H1 (cell line): ENCODE measurements at regions not wholly inside any gene's neighbourhood (a gene's known extent, or its start where the extent isn't known, plus 50 kb on each side); places are given as distances from the start of the nearest gene placed in this dataset.

Source experiments
- CTCF ChIA-PET: fragments of 300-600 bp; sonication (Branson Sonifier 250); formaldehyde crosslinking; loops from one replicate; lab custom pipeline; 2021; ENCODE audit not compliant: partially characterized antibody; lab: Charles Lee
- POLR2A ChIA-PET: fragments of 300-600 bp; sonication (Branson Sonifier 250); formaldehyde crosslinking; loops from one replicate; lab custom pipeline; 2021; ENCODE audit warnings: inconsistent platforms; ENCODE audit not compliant: partially characterized antibody; lab: Charles Lee
- DNase-seq, 2 experiments: peaks; one replicate each; pipeline versions ENCODE4 v3.0.0 to v3.0.0-alpha.2; 2010 to 2022; ENCODE audit warnings: low spot score in 2 of 2, low read depth in 1 of 2, mixed read lengths in 1 of 2
- FAIRE-seq: peaks from 2 replicates; lab custom pipeline; 2011; peaks lifted over from hg19 to GRCh38; lab: Jason Lieb, UNC
- H2AFZ ChIP-seq: 2 replicates; pipeline ENCODE4 v1.8.1; 2012; ENCODE audit warnings: low read length, inconsistent platforms
- H2AK5ac ChIP-seq: 2 replicates; pipeline ENCODE4 v1.6.1; 2013; ENCODE audit warnings: low read depth, low read length
- H2BK120ac ChIP-seq: replicated peaks from 2 replicates; pipeline ENCODE3; 2013; ENCODE audit warnings: low read depth, low read length, inconsistent platforms
- H2BK12ac ChIP-seq: 2 replicates; pipeline ENCODE4 v1.6.1; 2013; ENCODE audit warnings: low read depth, low read length
- H2BK15ac ChIP-seq: 2 replicates; pipeline ENCODE4 v1.6.1; 2013; ENCODE audit warnings: low read length
- H2BK20ac ChIP-seq: 2 replicates; pipeline ENCODE4 v1.6.1; 2013; ENCODE audit warnings: low read length
- H2BK5ac ChIP-seq: 2 replicates; pipeline ENCODE4 v1.6.1; 2013; ENCODE audit warnings: low read depth, low read length
- H3K14ac ChIP-seq: 2 replicates; pipeline ENCODE4 v1.6.1; 2013; ENCODE audit warnings: inconsistent platforms; ENCODE audit not compliant: insufficient read length
- H3K18ac ChIP-seq: 2 replicates; pipeline ENCODE4 v1.6.1; 2013; ENCODE audit warnings: low read length; ENCODE audit errors: extremely low read depth
- H3K23ac ChIP-seq: 2 replicates; pipeline ENCODE4 v1.6.1; 2013; ENCODE audit warnings: inconsistent platforms; ENCODE audit not compliant: insufficient read length
- H3K23me2 ChIP-seq: 2 replicates; pipeline ENCODE4 v1.6.1; 2013; ENCODE audit warnings: low read depth, low read length
- H3K27ac ChIP-seq: 2 replicates; pipeline ENCODE4 v1.6.1; 2011; ENCODE audit warnings: low read depth, low read length, inconsistent platforms
- H3K27me3 ChIP-seq, 4 experiments: replicated peaks in 1 of 4; 1 replicate in 1 of 4; 2 replicates in 3 of 4; pipeline versions ENCODE4 v1.6.1 to v1.8.1; 2011 to 2013; ENCODE audit warnings: low read length in 3 of 4, mild to moderate bottlenecking in 3 of 4, inconsistent platforms in 2 of 4, mixed read lengths in 2 of 4, moderate library complexity in 1 of 4; ENCODE audit not compliant: control insufficient read depth in 3 of 4, insufficient read depth in 3 of 4; ENCODE audit errors: extremely low read depth in 1 of 4
- H3K36me3 ChIP-seq, 4 experiments: 2 replicates each; pipeline versions ENCODE4 v1.6.1 to v1.8.1; 2011 to 2013; ENCODE audit warnings: mild to moderate bottlenecking in 4 of 4, low read length in 3 of 4, moderate library complexity in 2 of 4, control low read depth in 1 of 4, inconsistent platforms in 1 of 4; ENCODE audit not compliant: insufficient read depth in 4 of 4, control insufficient read depth in 2 of 4
- H3K4ac ChIP-seq: replicated peaks from 2 replicates; pipeline ENCODE3; 2013; ENCODE audit warnings: low read length, low read depth, mixed read lengths, inconsistent platforms; ENCODE audit not compliant: insufficient read length
- H3K4me1 ChIP-seq, 4 experiments: replicated peaks in 1 of 4; 1 replicate in 1 of 4; 2 replicates in 3 of 4; pipeline versions ENCODE4 v1.6.1 to v1.8.1; 2011 to 2013; ENCODE audit warnings: low read length in 3 of 4, inconsistent platforms in 2 of 4, mixed read lengths in 1 of 4; ENCODE audit not compliant: insufficient read depth in 4 of 4, control insufficient read depth in 3 of 4
- H3K4me2 ChIP-seq, 2 experiments: 2 replicates each; pipeline versions ENCODE4 v1.6.1 to v1.8.1; 2011 to 2013; ENCODE audit warnings: low read depth in 2 of 2, low read length in 2 of 2, control low read depth in 1 of 2, inconsistent platforms in 1 of 2, mild to moderate bottlenecking in 1 of 2; ENCODE audit not compliant: insufficient read depth in 1 of 2
- H3K4me3 ChIP-seq, 4 experiments: fragments of 200-600, 300-600 bp in 1 of 4; sonication (generic), shearing (Covaris generic), sonication (Bioruptor Twin) in 1 of 4; 2 replicates each; pipeline versions ENCODE4 v1.5.1 to v1.8.1; 2011 to 2016; ENCODE audit warnings: low read length in 4 of 4, low read depth in 3 of 4, control low read depth in 2 of 4, inconsistent platforms in 2 of 4, mild to moderate bottlenecking in 2 of 4, mixed read lengths in 1 of 4, moderate library complexity in 1 of 4; ENCODE audit not compliant: insufficient read depth in 2 of 4; ENCODE audit errors: extremely low read depth in 1 of 4
- H3K56ac ChIP-seq: replicated peaks from 2 replicates; pipeline ENCODE3; 2013; ENCODE audit warnings: low read depth, mild to moderate bottlenecking, mixed read lengths, low read length, inconsistent platforms; ENCODE audit not compliant: insufficient read length
- H3K79me1 ChIP-seq: 2 replicates; pipeline ENCODE4 v1.6.1; 2013; ENCODE audit warnings: low read depth, low read length, control low read depth
- H3K79me2 ChIP-seq, 2 experiments: 2 replicates each; pipeline versions ENCODE4 v1.6.1 to v1.8.1; 2012 to 2013; ENCODE audit warnings: low read length in 2 of 2, mild to moderate bottlenecking in 2 of 2, inconsistent platforms in 1 of 2; ENCODE audit not compliant: insufficient read depth in 2 of 2, control insufficient read depth in 1 of 2
- H3K9ac ChIP-seq, 4 experiments: replicated peaks in 1 of 4; 1 replicate in 1 of 4; 2 replicates in 3 of 4; pipeline versions ENCODE4 v1.6.1 to v1.8.1; 2011 to 2013; ENCODE audit warnings: low read depth in 3 of 4, low read length in 3 of 4, control low read depth in 2 of 4, mild to moderate bottlenecking in 2 of 4, moderate library complexity in 2 of 4, inconsistent platforms in 1 of 4; ENCODE audit errors: extremely low read depth in 1 of 4
- H3K9me3 ChIP-seq, 2 experiments: 2 replicates each; pipeline versions ENCODE4 v1.6.1 to v1.8.1; 2012 to 2013; ENCODE audit warnings: mild to moderate bottlenecking in 2 of 2, moderate library complexity in 2 of 2, control low read depth in 1 of 2, inconsistent platforms in 1 of 2, low read depth in 1 of 2, low read length in 1 of 2, mixed read lengths in 1 of 2; ENCODE audit not compliant: insufficient read depth in 2 of 2
- H4K20me1 ChIP-seq, 2 experiments: replicated peaks in 1 of 2; 2 replicates each; pipeline versions ENCODE3 to v1.8.1; 2011 to 2013; ENCODE audit warnings: inconsistent platforms in 2 of 2, low read length in 2 of 2, mild to moderate bottlenecking in 1 of 2; ENCODE audit not compliant: insufficient read depth in 2 of 2, control insufficient read depth in 1 of 2
- H4K5ac ChIP-seq: 2 replicates; pipeline ENCODE4 v1.6.1; 2013; ENCODE audit warnings: low read length, low read depth, mixed read lengths, inconsistent platforms; ENCODE audit not compliant: insufficient read length
- H4K8ac ChIP-seq: 2 replicates; pipeline ENCODE4 v1.8.0; 2013; ENCODE audit warnings: mild to moderate bottlenecking, moderate library complexity, low read length, inconsistent platforms; ENCODE audit not compliant: insufficient read depth; ENCODE audit errors: extremely low read depth
- H4K91ac ChIP-seq: replicated peaks from 2 replicates; pipeline ENCODE3; 2013; ENCODE audit warnings: low read length, mixed read lengths, inconsistent platforms; ENCODE audit not compliant: insufficient read length
- ASH2L ChIP-seq: fragments of 200-600, 300-600 bp; sonication (generic); IDR thresholded peaks from one replicate; pipeline ENCODE4 v1.7.1; 2017; ENCODE audit warnings: low read length
- BACH1 ChIP-seq: IDR thresholded peaks from 2 replicates; pipeline ENCODE4 v1.6.1; 2012; ENCODE audit warnings: low read length, improper control_type of control experiment
- CBX8 ChIP-seq: fragments of 300-800, 300-1000 bp; sonication (generic); IDR thresholded peaks from 2 replicates; pipeline ENCODE4 v1.7.1; 2016; ENCODE audit warnings: low read depth, low read length, borderline replicate concordance
- EP300 ChIP-seq, 2 experiments: IDR thresholded peaks; 1 replicate in 1 of 2; 2 replicates in 1 of 2; pipeline ENCODE4 v1.6.1; 2011 to 2012; ENCODE audit warnings: low read depth in 2 of 2, low read length in 2 of 2, mild to moderate bottlenecking in 2 of 2, borderline replicate concordance in 1 of 2, inconsistent platforms in 1 of 2, moderate library complexity in 1 of 2
- HDAC6 ChIP-seq: IDR thresholded peaks from one replicate; pipeline ENCODE4 v1.7.1; 2012; ENCODE audit warnings: low read depth, mild to moderate bottlenecking, inconsistent platforms, low read length, moderate library complexity
- KDM1A ChIP-seq: fragments of 200-600, 300-600 bp; sonication (generic); IDR thresholded peaks from 2 replicates; pipeline ENCODE4 v1.7.1; 2016; ENCODE audit warnings: mild to moderate bottlenecking, low read length, borderline replicate concordance
- KDM5A ChIP-seq: fragments of 200-600 bp; IDR thresholded peaks from 2 replicates; pipeline ENCODE4 v1.7.1; 2012; ENCODE audit warnings: mild to moderate bottlenecking, low read length, inconsistent platforms, mixed read lengths
- POU5F1 ChIP-seq: IDR thresholded peaks from 2 replicates; pipeline ENCODE4 v1.6.1; 2011; ENCODE audit warnings: low read depth, mild to moderate bottlenecking, low read length, moderate library complexity
- RAD21 ChIP-seq, 2 experiments: IDR thresholded peaks in 1 of 2; conservative IDR thresholded peaks in 1 of 2; 2 replicates each; pipeline ENCODE4 v1.6.1; 2011; ENCODE audit warnings: low read depth in 2 of 2, low read length in 2 of 2, improper control_type of control experiment in 1 of 2, inconsistent platforms in 1 of 2, mild to moderate bottlenecking in 1 of 2, moderate library complexity in 1 of 2
- RFX5 ChIP-seq: IDR thresholded peaks from 2 replicates; pipeline ENCODE4 v1.6.1; 2011; ENCODE audit warnings: low read depth, low read length, improper control_type of control experiment, borderline replicate concordance
- SAP30 ChIP-seq: fragments of 300-600 bp; sonication (generic); IDR thresholded peaks from 2 replicates; pipeline ENCODE4 v1.7.1; 2012; ENCODE audit warnings: low read length, moderate library complexity, mild to moderate bottlenecking, inconsistent platforms; ENCODE audit not compliant: insufficient read depth, insufficient replicate concordance
- SIX5 ChIP-seq: IDR thresholded peaks from 2 replicates; pipeline ENCODE4 v1.6.1; 2011; ENCODE audit warnings: mild to moderate bottlenecking, low read depth, low read length
- TCF12 ChIP-seq: IDR thresholded peaks from 2 replicates; pipeline ENCODE4 v1.6.1; 2011; ENCODE audit warnings: low read depth, mild to moderate bottlenecking, low read length
- YY1 ChIP-seq: IDR thresholded peaks from 2 replicates; pipeline ENCODE4 v1.6.1; 2011; ENCODE audit warnings: low read depth, mild to moderate bottlenecking, low read length
- ZNF274 ChIP-seq: IDR thresholded peaks from 2 replicates; pipeline ENCODE4 v1.7.0; 2012; ENCODE audit warnings: low read length, borderline replicate concordance; ENCODE audit errors: extremely low read depth
- WGBS, 2 experiments: shearing (Covaris generic) in 1 of 2; methylation state at CpG; one replicate each; pipeline versions ENCODE4 v1.1.6 to v1.1.7; 2013 to 2015; ENCODE audit warnings: low lambda C conversion rate in 2 of 2, mixed read lengths in 2 of 2, inconsistent platforms in 1 of 2, low coverage in 1 of 2, missing lambda C conversion rate in 1 of 2; ENCODE audit not compliant: insufficient replicate concordance in 2 of 2, insufficient coverage in 1 of 2, insufficient read length in 1 of 2; ENCODE audit errors: extremely low coverage in 1 of 2, missing lambda C conversion rate in 1 of 2; 5-methylcytosine and 5-hydroxymethylcytosine counted together

DNA sequence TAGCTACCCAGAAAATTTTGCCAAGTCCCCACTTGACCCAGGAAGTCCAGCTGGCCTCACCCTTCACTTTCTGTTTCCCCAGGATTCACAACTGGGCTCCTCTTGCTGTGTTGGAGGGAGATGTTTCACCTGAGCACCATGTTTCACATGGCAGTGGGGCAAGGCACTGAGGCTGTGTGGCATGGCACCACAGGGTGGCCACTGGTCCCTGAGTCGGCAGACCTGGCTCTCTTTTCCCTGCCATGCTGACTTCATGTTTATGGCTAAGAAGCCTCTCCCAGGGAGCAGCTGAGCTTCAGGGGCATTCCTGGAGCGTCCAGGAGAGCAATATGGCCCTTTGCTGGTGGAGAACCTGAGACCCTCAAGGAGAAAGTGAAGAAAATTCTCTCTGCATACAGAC lies 266.9 kb downstream of the RPS24 start:
- no peak overlapping the region for H2BK20ac ChIP-seq
- 0 out of 7 replicates have a peak, but pooled peaks cover 0 to 3% (median 0%) of the 10 kb centered on the region in 4 experiments for H3K27me3 ChIP-seq
- H3K23ac ChIP-seq, result no peak overlapping the region
- POLR2A ChIA-PET, result interaction anchor here (1.1 kb wide), 1 partner anchor 259 kb away, joined by 3 read pairs; no protein-coding TSS in a partner anchor
- no peak overlapping the region; the same call in 1 of the 2 replicates for H2AK5ac ChIP-seq
- no peak overlapping the region for H2BK15ac ChIP-seq
- no peak overlapping the region for H2BK12ac ChIP-seq
- no peak overlapping the region for H2AFZ ChIP-seq
- peaks cover 4% of the 10 kb centered on the region for H3K23me2 ChIP-seq
- no peak overlapping the region for H3K4me2 ChIP-seq
- H4K91ac ChIP-seq, result peak overlapping the region; percentile 25
- 65% methylated on average over 2 of the region's 2 CpGs; no CpG with 5 or more reads in 1 of the 2 experiments for WGBS, 2 experiments
- FAIRE-seq (no peak), DNase-seq (peak in 1 of 2 experiments; percentile 23)
- H2BK120ac ChIP-seq, result no peak overlapping the region
- no peak overlapping the region for H3K14ac ChIP-seq
- no peak overlapping the region for H3K4me3 ChIP-seq
- peaks cover 5 to 10% (median 7%) of the 10 kb centered on the region in 4 experiments for H3K4me1 ChIP-seq
- H4K5ac ChIP-seq, result no peak overlapping the region
- H3K9ac ChIP-seq, result no peak overlapping the region
- H4K8ac ChIP-seq, result no peak overlapping the region
- no peak overlapping the region for H3K27ac ChIP-seq
- H3K56ac ChIP-seq, result no peak overlapping the region
- no peak overlapping the region for H2BK5ac ChIP-seq
- no peaks in the 10 kb centered on the region for H4K20me1 ChIP-seq
- H3K79me2 ChIP-seq, result no peaks in the 10 kb centered on the region
- H3K79me1 ChIP-seq, result no peaks in the 10 kb centered on the region
- no peaks in the 10 kb centered on the region; a peak in 1 of 4 replicates for H3K9me3 ChIP-seq
- no peak overlapping the region for H3K4ac ChIP-seq
- H3K18ac ChIP-seq, result no peak overlapping the region
- no peaks in the 10 kb centered on the region for H3K36me3 ChIP-seq
- CTCF ChIA-PET, result interaction anchor here (0.6 to 2.4 kb wide), 6 partner anchors 10 to 253 kb away, joined by 3 to 10 read pairs (median 4); no protein-coding TSS in a partner anchor
- TF ChIP-seq EP300 (IDR thresholded peaks at IDR 0.05; ENCODE audit: borderline replicate concordance in 1 of 2, low read depth in 2 of 2, low read length in 2 of 2) (no peak), KDM1A (no peak), ASH2L (no peak), SAP30 (no peak), BACH1 (no peak), RFX5 (no peak), KDM5A (no peak), POU5F1 (no peak), CBX8 (no peak), YY1 (no peak), HDAC6 (no peak), TCF12 (no peak), RAD21 (IDR thresholded peaks at IDR 0.05 in 1 of 2, conservative IDR thresholded peaks at IDR 0.05 in 1 of 2; ENCODE audit: low read depth in 2 of 2, low read length in 2 of 2) (no peak), ZNF274 (no peak), SIX5 (no peak)
